ENCODE measurements at regions not wholly inside any gene's neighbourhood (a gene's known extent, or its start where the extent isn't known, plus 50 kb on each side); places are given as distances from the start of the nearest gene placed in this dataset.

DNA sequence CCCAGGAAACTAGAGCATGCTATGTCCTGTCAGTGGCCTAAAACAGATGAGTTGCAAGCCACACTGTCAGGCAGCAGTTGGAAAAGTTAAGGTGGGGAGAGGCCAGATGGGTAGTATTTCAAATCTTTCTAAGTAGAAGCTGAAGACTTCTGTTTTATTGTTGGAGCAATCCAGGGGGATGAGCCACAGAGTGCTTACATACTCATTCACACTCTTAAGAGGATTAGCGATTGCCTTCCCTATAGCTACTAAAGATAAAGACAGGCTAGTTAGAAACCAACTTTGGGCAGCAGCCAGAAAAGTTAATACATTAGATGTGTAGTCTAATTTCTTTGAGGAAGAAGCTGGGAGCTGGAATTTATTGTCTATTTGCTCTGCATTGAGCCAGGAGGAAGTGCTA is 61.7 kb upstream of the ELAVL2 start:
- H3K4me3 ChIP-seq (ENCODE audit: low read depth, low read length), result no peak overlapping the region
- DNase-seq (ENCODE audit: low read depth, low spot score), result no peak
- TF ChIP-seq, protein P1, sequence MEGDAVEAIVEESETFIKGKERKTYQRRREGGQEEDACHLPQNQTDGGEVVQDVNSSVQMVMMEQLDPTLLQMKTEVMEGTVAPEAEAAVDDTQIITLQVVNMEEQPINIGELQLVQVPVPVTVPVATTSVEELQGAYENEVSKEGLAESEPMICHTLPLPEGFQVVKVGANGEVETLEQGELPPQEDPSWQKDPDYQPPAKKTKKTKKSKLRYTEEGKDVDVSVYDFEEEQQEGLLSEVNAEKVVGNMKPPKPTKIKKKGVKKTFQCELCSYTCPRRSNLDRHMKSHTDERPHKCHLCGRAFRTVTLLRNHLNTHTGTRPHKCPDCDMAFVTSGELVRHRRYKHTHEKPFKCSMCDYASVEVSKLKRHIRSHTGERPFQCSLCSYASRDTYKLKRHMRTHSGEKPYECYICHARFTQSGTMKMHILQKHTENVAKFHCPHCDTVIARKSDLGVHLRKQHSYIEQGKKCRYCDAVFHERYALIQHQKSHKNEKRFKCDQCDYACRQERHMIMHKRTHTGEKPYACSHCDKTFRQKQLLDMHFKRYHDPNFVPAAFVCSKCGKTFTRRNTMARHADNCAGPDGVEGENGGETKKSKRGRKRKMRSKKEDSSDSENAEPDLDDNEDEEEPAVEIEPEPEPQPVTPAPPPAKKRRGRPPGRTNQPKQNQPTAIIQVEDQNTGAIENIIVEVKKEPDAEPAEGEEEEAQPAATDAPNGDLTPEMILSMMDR (IDR thresholded peaks at IDR 0.05; ENCODE audit: low read depth, low read length), result no peak
- in situ Hi-C loops (cut with HindIII; ENCODE audit: low sequenced_read_pairs), result no loop called here
